ENCODE measurements at regions not wholly inside any gene's neighbourhood (a gene's known extent, or its start where the extent isn't known, plus 50 kb on each side); places are given as distances from the start of the nearest gene placed in this dataset.

DNA sequence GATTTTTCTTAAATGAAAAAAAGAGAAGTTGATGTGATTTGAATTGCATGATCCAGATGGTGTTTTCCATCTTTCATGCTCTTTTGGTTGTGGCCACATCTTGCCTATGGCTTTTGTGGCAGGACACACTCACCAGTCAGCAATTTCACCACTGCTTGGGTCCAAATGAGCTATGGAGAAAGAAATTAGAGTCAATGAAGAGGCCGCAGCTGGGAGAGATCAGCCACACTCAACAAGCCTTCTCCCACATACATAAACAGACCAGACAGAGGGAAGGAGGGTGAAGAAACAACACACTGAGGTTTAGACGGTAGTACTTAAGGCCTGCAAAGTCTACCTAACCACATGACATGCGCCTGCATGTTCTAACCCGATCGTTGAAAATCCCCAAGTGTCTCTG, 110.7 kb upstream of the CDIN1 start:
- H3K4me1 Mint-ChIP-seq (ENCODE audit: low read depth, unreplicated experiment) = no peaks in the 10 kb centered on the region
- H3K9me3 Mint-ChIP-seq (ENCODE audit: low read depth, unreplicated experiment) = no peaks in the 10 kb centered on the region
- H3K27ac Mint-ChIP-seq (ENCODE audit: unreplicated experiment) = no peak overlapping the region
- H3K4me3 Mint-ChIP-seq (ENCODE audit: low read depth, unreplicated experiment) = no peak overlapping the region
- TF ChIP-seq, protein P1, sequence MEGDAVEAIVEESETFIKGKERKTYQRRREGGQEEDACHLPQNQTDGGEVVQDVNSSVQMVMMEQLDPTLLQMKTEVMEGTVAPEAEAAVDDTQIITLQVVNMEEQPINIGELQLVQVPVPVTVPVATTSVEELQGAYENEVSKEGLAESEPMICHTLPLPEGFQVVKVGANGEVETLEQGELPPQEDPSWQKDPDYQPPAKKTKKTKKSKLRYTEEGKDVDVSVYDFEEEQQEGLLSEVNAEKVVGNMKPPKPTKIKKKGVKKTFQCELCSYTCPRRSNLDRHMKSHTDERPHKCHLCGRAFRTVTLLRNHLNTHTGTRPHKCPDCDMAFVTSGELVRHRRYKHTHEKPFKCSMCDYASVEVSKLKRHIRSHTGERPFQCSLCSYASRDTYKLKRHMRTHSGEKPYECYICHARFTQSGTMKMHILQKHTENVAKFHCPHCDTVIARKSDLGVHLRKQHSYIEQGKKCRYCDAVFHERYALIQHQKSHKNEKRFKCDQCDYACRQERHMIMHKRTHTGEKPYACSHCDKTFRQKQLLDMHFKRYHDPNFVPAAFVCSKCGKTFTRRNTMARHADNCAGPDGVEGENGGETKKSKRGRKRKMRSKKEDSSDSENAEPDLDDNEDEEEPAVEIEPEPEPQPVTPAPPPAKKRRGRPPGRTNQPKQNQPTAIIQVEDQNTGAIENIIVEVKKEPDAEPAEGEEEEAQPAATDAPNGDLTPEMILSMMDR (IDR thresholded peaks at IDR 0.05; ENCODE audit: unreplicated experiment) = no peak
- DNase-seq = no peak
- no TSS peak for BruUV-seq (replicated peaks)
- intact Hi-C loops (cut with micrococcal nuclease; ENCODE audit: unreplicated experiment) = no loop called here
- H3K36me3 Mint-ChIP-seq (ENCODE audit: insufficient read depth, unreplicated experiment) = no peaks in the 10 kb centered on the region
- CTCF ChIA-PET = no interaction called here
- H3K27me3 Mint-ChIP-seq (ENCODE audit: unreplicated experiment) = no peaks in the 10 kb centered on the region

- no peak for DNase-seq
- Mint-ChIP-seq H3K36me3 (ENCODE audit: insufficient read depth, unreplicated experiment) (no peaks in the 10 kb centered on the region), H3K4me3 (ENCODE audit: low read depth, unreplicated experiment) (no peak overlapping the region), H3K27ac (ENCODE audit: unreplicated experiment) (no peak overlapping the region), H3K4me1 (ENCODE audit: low read depth, unreplicated experiment) (no peaks in the 10 kb centered on the region), H3K9me3 (ENCODE audit: low read depth, unreplicated experiment) (no peaks in the 10 kb centered on the region), H3K27me3 (ENCODE audit: unreplicated experiment) (no peaks in the 10 kb centered on the region)
- CTCF ChIA-PET = no interaction called here
- TF ChIP-seq, protein P1 (IDR thresholded peaks at IDR 0.05; ENCODE audit: unreplicated experiment) = no peak
- BruUV-seq (replicated peaks) = no TSS peak
- intact Hi-C loops (cut with micrococcal nuclease; ENCODE audit: unreplicated experiment) = no loop called here
Observed at GRCh38 chr15:36469311-36469966, 110.0 kb upstream of the CDIN1 start.

- Mint-ChIP-seq H3K4me1 (ENCODE audit: low read depth, unreplicated experiment) (no peaks in the 10 kb centered on the region), H3K4me3 (ENCODE audit: low read depth, unreplicated experiment) (no peak overlapping the region), H3K27ac (ENCODE audit: unreplicated experiment) (no peak overlapping the region), H3K36me3 (ENCODE audit: insufficient read depth, unreplicated experiment) (no peaks in the 10 kb centered on the region), H3K27me3 (ENCODE audit: unreplicated experiment) (no peaks in the 10 kb centered on the region), H3K9me3 (ENCODE audit: low read depth, unreplicated experiment) (no peaks in the 10 kb centered on the region)
- no peak for DNase-seq
- TF ChIP-seq, protein P1 (IDR thresholded peaks at IDR 0.05; ENCODE audit: unreplicated experiment) = no peak
- CTCF ChIA-PET = no interaction called here
- BruUV-seq (replicated peaks) = no TSS peak
- intact Hi-C loops (cut with micrococcal nuclease; ENCODE audit: unreplicated experiment) = no loop called here
Observed at GRCh38 chr15:36472672-36473071, 106.8 kb upstream of the CDIN1 start.

- CTCF ChIA-PET = no interaction called here
- no peak overlapping the region for H3K27ac Mint-ChIP-seq (ENCODE audit: unreplicated experiment)
Observed at GRCh38 chr15:36478561-36478960, 100.9 kb upstream of the CDIN1 start.

More at GRCh38 chr15:36478561-36478960, 100.9 kb upstream of the CDIN1 start:
- Mint-ChIP-seq H3K9me3 (ENCODE audit: low read depth, unreplicated experiment) (no peaks in the 10 kb centered on the region), H3K4me1 (ENCODE audit: low read depth, unreplicated experiment) (no peaks in the 10 kb centered on the region), H3K36me3 (ENCODE audit: insufficient read depth, unreplicated experiment) (no peaks in the 10 kb centered on the region), H3K4me3 (ENCODE audit: low read depth, unreplicated experiment) (no peak overlapping the region), H3K27me3 (ENCODE audit: unreplicated experiment) (no peaks in the 10 kb centered on the region)
- BruUV-seq (replicated peaks) = no TSS peak
- intact Hi-C loops (cut with micrococcal nuclease; ENCODE audit: unreplicated experiment) = no loop called here
- TF ChIP-seq, protein P1 (IDR thresholded peaks at IDR 0.05; ENCODE audit: unreplicated experiment) = no peak
- DNase-seq = no peak

All from Calu3 (cell line).